Endothelial cell of umbilical vein (primary cell): ENCODE measurements at regions not wholly inside any gene's neighbourhood (a gene's known extent, or its start where the extent isn't known, plus 50 kb on each side); places are given as distances from the start of the nearest gene placed in this dataset.

Experiments
- BruUV-seq: library from RNA; stranded (reverse); fragments of 400-500 nt; replicated peaks from 2 replicates; lab custom pipeline; 2021; lab: Mats Ljungman, UMichigan
- CTCF ChIA-PET: fragments of 300-600, 350-600 bp; sonication (Branson Sonifier 250); formaldehyde crosslinking; loops from one replicate; lab custom pipeline; 2021; ENCODE audit warnings: antibody characterized with exemption, inconsistent platforms; lab: Charles Lee
- POLR2A ChIA-PET: fragments of 300-600, 350-600 bp; sonication (Branson Sonifier 250); formaldehyde crosslinking; loops from one replicate; lab custom pipeline; 2021; ENCODE audit warnings: antibody characterized with exemption, inconsistent platforms; lab: Charles Lee
- DNase-seq: peaks from one replicate; pipeline ENCODE4 v3.0.0-alpha.2; 2011; ENCODE audit warnings: low read depth, low spot score
- FAIRE-seq: peaks from 2 replicates; lab custom pipeline; 2011; peaks lifted over from hg19 to GRCh38; lab: Jason Lieb, UNC
- H2AFZ ChIP-seq: 2 replicates; pipeline ENCODE4 v1.6.0; 2012; ENCODE audit warnings: low read depth, low read length, control low read depth, inconsistent platforms
- H3K27ac ChIP-seq: 2 replicates; pipeline ENCODE4 v1.5.1; 2011; ENCODE audit warnings: low read depth, mild to moderate bottlenecking, control low read depth, low read length, moderate library complexity; ENCODE audit not compliant: insufficient read depth
- H3K27me3 ChIP-seq, 2 experiments: 2 replicates each; pipeline versions ENCODE4 v1.6.0 to v1.6.1; 2011; ENCODE audit warnings: low read length in 2 of 2, mixed read lengths in 1 of 2; ENCODE audit not compliant: control insufficient read depth in 2 of 2, insufficient read depth in 2 of 2
- H3K36me3 ChIP-seq, 2 experiments: 2 replicates in 1 of 2; 3 replicates in 1 of 2; pipeline ENCODE4 v1.5.1; 2011; ENCODE audit warnings: low read length in 2 of 2, mild to moderate bottlenecking in 1 of 2, moderate library complexity in 1 of 2; ENCODE audit not compliant: control insufficient read depth in 2 of 2, insufficient read depth in 2 of 2; ENCODE audit errors: extremely low read depth in 1 of 2
- H3K4me1 ChIP-seq: 3 replicates; pipeline ENCODE4 v1.5.1; 2011; ENCODE audit warnings: mild to moderate bottlenecking, low read length; ENCODE audit not compliant: control insufficient read depth, insufficient read depth; ENCODE audit errors: extremely low read depth
- H3K4me2 ChIP-seq: 2 replicates; pipeline ENCODE4 v1.6.1; 2011; ENCODE audit warnings: low read length, control low read depth, mixed read lengths; ENCODE audit not compliant: insufficient read depth
- H3K4me3 ChIP-seq, 3 experiments: fragments of 200-600 bp in 1 of 3; sonication (generic), shearing (Covaris generic) in 1 of 3; replicated peaks in 1 of 3; 2 replicates each; pipeline ENCODE4 v1.5.1; 2011 to 2016; ENCODE audit warnings: control low read depth in 3 of 3, low read length in 3 of 3, mild to moderate bottlenecking in 2 of 3, inconsistent platforms in 1 of 3, low read depth in 1 of 3, moderate library complexity in 1 of 3; ENCODE audit not compliant: insufficient read depth in 1 of 3
- H3K79me2 ChIP-seq: 2 replicates; pipeline ENCODE4 v1.6.0; 2012; ENCODE audit warnings: low read length, inconsistent platforms; ENCODE audit not compliant: control insufficient read depth, insufficient read depth
- H3K9ac ChIP-seq: replicated peaks from 2 replicates; pipeline ENCODE3; 2011; ENCODE audit warnings: low read length, control low read depth; ENCODE audit not compliant: insufficient read depth; ENCODE audit errors: extremely low read depth
- H3K9me1 ChIP-seq: replicated peaks from 3 replicates; pipeline ENCODE4 v1.6.0; 2011; ENCODE audit warnings: mild to moderate bottlenecking, low read length; ENCODE audit not compliant: control insufficient read depth, insufficient read depth; ENCODE audit errors: extremely low read depth
- H3K9me3 ChIP-seq: replicated peaks from 2 replicates; pipeline ENCODE4 v1.5.1; 2012; ENCODE audit warnings: low read length, inconsistent platforms; ENCODE audit not compliant: control insufficient read depth, insufficient read depth
- H4K20me1 ChIP-seq: replicated peaks from 2 replicates; pipeline ENCODE3; 2011; ENCODE audit warnings: mild to moderate bottlenecking, low read length; ENCODE audit not compliant: control insufficient read depth, insufficient read depth; ENCODE audit errors: extremely low read depth
- CTCF ChIP-seq, 2 donors: IDR thresholded peaks; 1 replicate in 1 of 2; 2 replicates in 1 of 2; pipeline ENCODE4 v1.5.1; 2011; ENCODE audit warnings: low read length in 2 of 2, mild to moderate bottlenecking in 2 of 2, moderate library complexity in 2 of 2, control low read depth in 1 of 2, inconsistent platforms in 1 of 2, low read depth in 1 of 2; ENCODE audit not compliant: insufficient read depth in 1 of 2; ENCODE audit errors: extremely low read depth in 1 of 2
- EZH2 ChIP-seq: IDR thresholded peaks from 2 replicates; pipeline ENCODE4 v1.6.1; 2012; ENCODE audit warnings: borderline replicate concordance, low read depth, mild to moderate bottlenecking, moderate library complexity, low read length, inconsistent platforms; ENCODE audit not compliant: severe bottlenecking
- FOS ChIP-seq: IDR thresholded peaks from 2 replicates; pipeline ENCODE4 v1.6.1; 2011; ENCODE audit warnings: mild to moderate bottlenecking, low read length, moderate library complexity, borderline replicate concordance; ENCODE audit not compliant: insufficient read depth
- GATA2 ChIP-seq: IDR thresholded peaks from 2 replicates; pipeline ENCODE4 v1.7.0; 2011; ENCODE audit warnings: low read depth, mild to moderate bottlenecking, moderate library complexity, mixed read lengths, low read length; ENCODE audit not compliant: insufficient read length, insufficient read depth
- JUN ChIP-seq: IDR thresholded peaks from 2 replicates; pipeline ENCODE4 v1.6.1; 2011; ENCODE audit warnings: borderline replicate concordance, low read depth; ENCODE audit not compliant: insufficient read length, insufficient read depth
- MYC ChIP-seq: IDR thresholded peaks from one replicate; pipeline ENCODE4 v1.6.1; 2011; ENCODE audit warnings: mild to moderate bottlenecking, low read depth, low read length
- POLR2A ChIP-seq: IDR thresholded peaks from 2 replicates; pipeline ENCODE4 v1.6.1; 2012; ENCODE audit warnings: low read depth, mild to moderate bottlenecking, control low read depth, low read length
- POLR2AphosphoS5 ChIP-seq: IDR thresholded peaks from 2 replicates; pipeline ENCODE4 v1.6.1; 2012; ENCODE audit warnings: low read depth, mild to moderate bottlenecking, control low read depth, low read length, moderate library complexity; ENCODE audit not compliant: insufficient read depth
- dilution Hi-C: fragments of 300-500 bp; cut with MboI; formaldehyde crosslinking; loops from one replicate; pipeline ENCODE4 v1.15.0; 2019; ENCODE audit warnings: low sequenced_read_pairs; ENCODE audit not compliant: extremely low pct_ligation_motif_present
- intact Hi-C: fragments of 100-400 bp; cut with micrococcal nuclease; formaldehyde crosslinking; loops from one replicate; pipeline ENCODE4 v1.10.0; 2022
- TF ChIP-seq, protein P1 (sequence below): IDR thresholded peaks from 2 replicates; pipeline ENCODE4 v1.6.1; 2011; ENCODE audit not compliant: insufficient read depth, insufficient read length

DNA sequence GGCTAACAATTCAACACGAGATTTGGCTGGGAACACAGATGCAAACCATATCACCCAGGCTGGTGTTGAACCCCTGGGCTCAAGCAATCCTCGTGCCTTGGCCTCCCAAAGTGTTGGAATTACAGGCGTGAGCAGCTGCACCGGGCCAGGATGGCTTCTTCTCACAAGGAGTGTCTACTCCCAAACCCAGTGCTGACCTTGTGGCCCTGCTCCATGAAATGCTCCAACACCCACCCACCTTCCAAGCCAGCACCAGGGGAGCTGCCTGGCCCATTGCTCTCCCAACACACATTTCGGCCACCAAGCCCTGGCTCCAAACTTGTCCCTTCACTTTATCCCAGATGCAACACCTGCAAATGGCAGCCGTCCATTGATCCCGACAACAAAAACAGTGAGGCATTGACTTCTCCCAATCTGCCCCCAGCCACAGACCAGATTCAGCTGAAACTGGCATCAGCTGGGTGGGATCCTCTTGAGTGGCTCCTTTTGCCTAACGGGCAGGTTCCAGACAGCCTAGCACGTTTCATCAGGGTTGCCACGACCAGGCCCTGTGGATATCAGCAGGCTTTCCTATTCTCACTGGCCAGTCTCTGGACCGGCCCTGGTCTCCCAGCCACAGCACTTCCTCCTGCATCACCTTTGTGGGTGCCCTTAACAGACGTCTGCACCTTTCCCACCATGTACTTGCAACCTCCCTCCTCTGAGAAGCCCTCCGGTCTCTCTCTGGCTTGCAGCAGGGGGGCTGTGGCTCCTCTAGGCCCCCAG is 105.7 kb upstream of the CARD11 start:
- POLR2A ChIA-PET = no interaction called here
- no peak for TF ChIP-seq POLR2A
- TF ChIP-seq MYC = no peak
- no peak for TF ChIP-seq JUN
- TF ChIP-seq EZH2 = no peak
- TF ChIP-seq CTCF (IDR thresholded peaks at IDR 0.05; ENCODE audit: extremely low read depth in 1 of 2, insufficient read depth in 1 of 2, low read depth in 1 of 2, low read length in 2 of 2) = no peak
- no peak for TF ChIP-seq POLR2AphosphoS5
- TF ChIP-seq GATA2 = no peak
- TF ChIP-seq FOS = no peak
- TF ChIP-seq, protein P1, sequence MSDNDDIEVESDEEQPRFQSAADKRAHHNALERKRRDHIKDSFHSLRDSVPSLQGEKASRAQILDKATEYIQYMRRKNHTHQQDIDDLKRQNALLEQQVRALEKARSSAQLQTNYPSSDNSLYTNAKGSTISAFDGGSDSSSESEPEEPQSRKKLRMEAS = no peak
- H3K79me2 ChIP-seq = no peaks in the 10 kb centered on the region
- no peaks in the 10 kb centered on the region for H3K36me3 ChIP-seq
- H3K9me3 ChIP-seq = no peaks in the 10 kb centered on the region
- CTCF ChIA-PET = interaction anchor here (1.5 kb wide), 1 partner anchor 17 kb away, joined by 3 read pairs; no protein-coding TSS in a partner anchor
- H3K27ac ChIP-seq = no peak overlapping the region
- no peak overlapping the region for H3K4me2 ChIP-seq
- H3K9me1 ChIP-seq = no peaks in the 10 kb centered on the region
- H2AFZ ChIP-seq = no peak overlapping the region
- no peaks in the 10 kb centered on the region for H3K4me1 ChIP-seq
- FAIRE-seq (no peak), DNase-seq (no peak)
- no peak overlapping the region for H3K4me3 ChIP-seq
- dilution Hi-C loops (no loop called here), intact Hi-C loops (no loop called here)
- peaks cover 0 to 11% of the 10 kb centered on the region in 2 experiments for H3K27me3 ChIP-seq
- no peak overlapping the region for H3K9ac ChIP-seq
- no peaks in the 10 kb centered on the region for H4K20me1 ChIP-seq
- BruUV-seq = no TSS peak
